ENCODE measurements at regions not wholly inside any gene's neighbourhood (a gene's known extent, or its start where the extent isn't known, plus 50 kb on each side); places are given as distances from the start of the nearest gene placed in this dataset.

GRCh38 chr19:13621413-13621812 lies 115.1 kb upstream of the CACNA1A start:
- TF ChIP-seq CTCF (IDR thresholded peaks at IDR 0.05; ENCODE audit: insufficient read depth, low read depth, low read length, missing control alignments) = peak; percentile 14
- peak; percentile 54 for DNase-seq (ENCODE audit: low read depth)
- H3K4me3 ChIP-seq (ENCODE audit: low read depth, low read length) = no peak overlapping the region

GRCh38 chr19:13619203-13619632 lies 112.9 kb upstream of the CACNA1A start:
- TF ChIP-seq CTCF (IDR thresholded peaks at IDR 0.05; ENCODE audit: insufficient read depth, low read depth, low read length, missing control alignments) = no peak
- no peak for DNase-seq (ENCODE audit: low read depth)
- no peak overlapping the region for H3K4me3 ChIP-seq (ENCODE audit: low read depth, low read length)

GRCh38 chr19:13615890-13616289 lies 109.6 kb upstream of the CACNA1A start:
- no peak for TF ChIP-seq CTCF (IDR thresholded peaks at IDR 0.05; ENCODE audit: insufficient read depth, low read depth, low read length, missing control alignments)
- DNase-seq (ENCODE audit: low read depth) = no peak
- H3K4me3 ChIP-seq (ENCODE audit: low read depth, low read length) = no peak overlapping the region

GRCh38 chr19:13613447-13613846 lies 107.2 kb upstream of the CACNA1A start:
- no peak overlapping the region for H3K4me3 ChIP-seq (ENCODE audit: low read depth, low read length)
- no peak for DNase-seq (ENCODE audit: low read depth)
- TF ChIP-seq CTCF (IDR thresholded peaks at IDR 0.05; ENCODE audit: insufficient read depth, low read depth, low read length, missing control alignments) = no peak

- DNase-seq (ENCODE audit: low read depth) = no peak
- H3K4me3 ChIP-seq (ENCODE audit: low read depth, low read length) = no peak overlapping the region
- no peak for TF ChIP-seq CTCF (IDR thresholded peaks at IDR 0.05; ENCODE audit: insufficient read depth, low read depth, low read length, missing control alignments)
Measured at GRCh38 chr19:13611596-13611995, 105.3 kb upstream of the CACNA1A start.

- TF ChIP-seq CTCF (IDR thresholded peaks at IDR 0.05; ENCODE audit: insufficient read depth, low read depth, low read length, missing control alignments) = no peak
- no peak for DNase-seq (ENCODE audit: low read depth)
- H3K4me3 ChIP-seq (ENCODE audit: low read depth, low read length) = no peak overlapping the region
Measured at GRCh38 chr19:13610039-13610691, 103.9 kb upstream of the CACNA1A start.

GRCh38 chr19:13606156-13606555 lies 99.9 kb upstream of the CACNA1A start:
- H3K4me3 ChIP-seq (ENCODE audit: low read depth, low read length) = no peak overlapping the region
- DNase-seq (ENCODE audit: low read depth) = no peak
- TF ChIP-seq CTCF (IDR thresholded peaks at IDR 0.05; ENCODE audit: insufficient read depth, low read depth, low read length, missing control alignments) = no peak
